ENCODE measurements at regions not wholly inside any gene's neighbourhood (a gene's known extent, or its start where the extent isn't known, plus 50 kb on each side); places are given as distances from the start of the nearest gene placed in this dataset.

GRCh38 chr9:134545543-134546245 lies 95.9 kb upstream of the COL5A1 start:
- no peak overlapping the region for H3K4me3 ChIP-seq (replicated peaks; ENCODE audit: insufficient read depth, low read length)
- TF ChIP-seq CTCF (IDR thresholded peaks at IDR 0.05; ENCODE audit: insufficient read depth, low read length) = no peak
- TF ChIP-seq REST (IDR thresholded peaks at IDR 0.05; ENCODE audit: insufficient replicate concordance, low read depth) = no peak
- no peak for TF ChIP-seq POLR2AphosphoS5 (IDR thresholded peaks at IDR 0.05; ENCODE audit: low read depth)
- no peak for TF ChIP-seq GABPA (IDR thresholded peaks at IDR 0.05; ENCODE audit: low read depth)
- TF ChIP-seq SPI1 (IDR thresholded peaks at IDR 0.05; ENCODE audit: borderline replicate concordance, low read depth) = no peak
- no peak for DNase-seq (ENCODE audit: low read depth in 1 of 2, low spot score in 1 of 2)
- H3K27me3 ChIP-seq (ENCODE audit: insufficient read depth, poor library complexity, severe bottlenecking) = no peaks in the 10 kb centered on the region
- H3K27ac ChIP-seq (replicated peaks) = no peak overlapping the region

GRCh38 chr9:134546246-134546731 lies 95.3 kb upstream of the COL5A1 start:
- TF ChIP-seq CTCF (IDR thresholded peaks at IDR 0.05; ENCODE audit: insufficient read depth, low read length) (no peak), REST (IDR thresholded peaks at IDR 0.05; ENCODE audit: insufficient replicate concordance, low read depth) (no peak), POLR2AphosphoS5 (IDR thresholded peaks at IDR 0.05; ENCODE audit: low read depth) (no peak), SPI1 (IDR thresholded peaks at IDR 0.05; ENCODE audit: borderline replicate concordance, low read depth) (no peak), GABPA (IDR thresholded peaks at IDR 0.05; ENCODE audit: low read depth) (no peak)
- no peak overlapping the region for H3K4me3 ChIP-seq (replicated peaks; ENCODE audit: insufficient read depth, low read length)
- no peak overlapping the region for H3K27ac ChIP-seq (replicated peaks)
- no peaks in the 10 kb centered on the region for H3K27me3 ChIP-seq (ENCODE audit: insufficient read depth, poor library complexity, severe bottlenecking)
- DNase-seq (ENCODE audit: low read depth in 1 of 2, low spot score in 1 of 2) = no peak

- no peak overlapping the region for H3K27ac ChIP-seq (replicated peaks)
- DNase-seq (ENCODE audit: low read depth in 1 of 2, low spot score in 1 of 2) = no peak
- no peak for TF ChIP-seq GABPA (IDR thresholded peaks at IDR 0.05; ENCODE audit: low read depth)
- no peak for TF ChIP-seq CTCF (IDR thresholded peaks at IDR 0.05; ENCODE audit: insufficient read depth, low read length)
- no peak for TF ChIP-seq SPI1 (IDR thresholded peaks at IDR 0.05; ENCODE audit: borderline replicate concordance, low read depth)
- TF ChIP-seq REST (IDR thresholded peaks at IDR 0.05; ENCODE audit: insufficient replicate concordance, low read depth) = no peak
- TF ChIP-seq POLR2AphosphoS5 (IDR thresholded peaks at IDR 0.05; ENCODE audit: low read depth) = no peak
- no peaks in the 10 kb centered on the region for H3K27me3 ChIP-seq (ENCODE audit: insufficient read depth, poor library complexity, severe bottlenecking)
- no peak overlapping the region for H3K4me3 ChIP-seq (replicated peaks; ENCODE audit: insufficient read depth, low read length)
Measured at GRCh38 chr9:134546746-134547145, 94.9 kb upstream of the COL5A1 start.

Data from HL-60 (cell line).